ENCODE measurements at regions not wholly inside any gene's neighbourhood (a gene's known extent, or its start where the extent isn't known, plus 50 kb on each side); places are given as distances from the start of the nearest gene placed in this dataset.

GRCh38 chr2:168373468-168373867 lies 82.6 kb upstream of the CERS6 start (continued):
- TF ChIP-seq HIC1 (tag by site-specific recombination; IDR thresholded peaks at IDR 0.05) (no peak), ZNF426 (tag by site-specific recombination; IDR thresholded peaks at IDR 0.05) (no peak)

- H3K27ac ChIP-seq (ENCODE audit: extremely low read depth, low read depth, low read length) = no peak overlapping the region
- ChIA-PET CTCF (interaction anchor here (0.6 kb wide), 1 partner anchor 18 kb away, joined by 3 read pairs; no protein-coding TSS in a partner anchor), POLR2A (no interaction called here)
Observed at GRCh38 chr2:168375195-168375798, 80.8 kb upstream of the CERS6 start.

More at GRCh38 chr2:168375195-168375798, 80.8 kb upstream of the CERS6 start:
- no peaks in the 10 kb centered on the region for H3K4me1 ChIP-seq (ENCODE audit: control insufficient read depth, insufficient read depth, low read length)
- H3K9me3 ChIP-seq (ENCODE audit: control insufficient read depth, insufficient read depth, low read depth, low read length) = no peaks in the 10 kb centered on the region
- H3K4me3 ChIP-seq (ENCODE audit: low read depth, low read length) = no peak overlapping the region
- TF ChIP-seq PRDM10 (tag by site-specific recombination; IDR thresholded peaks at IDR 0.05) = no peak
- no peak for TF ChIP-seq SP7 (tag by site-specific recombination; IDR thresholded peaks at IDR 0.05)
- no peak for TF ChIP-seq GFI1B (tag by site-specific recombination; IDR thresholded peaks at IDR 0.05)
- no peak for TF ChIP-seq ZNF585B (tag by site-specific recombination; IDR thresholded peaks at IDR 0.05)
- no peak for TF ChIP-seq ZBTB17 (tag by site-specific recombination; IDR thresholded peaks at IDR 0.05)
- TF ChIP-seq ZNF239 (tag by site-specific recombination; IDR thresholded peaks at IDR 0.05) = no peak
- no peak for TF ChIP-seq ZFHX2 (tag by site-specific recombination; conservative IDR thresholded peaks at IDR 0.05)
- no peak for TF ChIP-seq OVOL3 (tag by site-specific recombination; IDR thresholded peaks at IDR 0.05)
- no peak for TF ChIP-seq PRDM2 (tag by site-specific recombination; IDR thresholded peaks at IDR 0.05; ENCODE audit: borderline replicate concordance)
- TF ChIP-seq ZNF404 (tag by site-specific recombination; IDR thresholded peaks at IDR 0.05) = no peak
- TF ChIP-seq MZF1 (tag by site-specific recombination; IDR thresholded peaks at IDR 0.05; ENCODE audit: borderline replicate concordance) = no peak
- TF ChIP-seq ZNF24 (tag by site-specific recombination; IDR thresholded peaks at IDR 0.05) = no peak
- TF ChIP-seq TSHZ1 (tag by site-specific recombination; IDR thresholded peaks at IDR 0.05; ENCODE audit: borderline replicate concordance) = no peak
- no peak for TF ChIP-seq ZNF140 (tag by site-specific recombination; IDR thresholded peaks at IDR 0.05)
- no peak for TF ChIP-seq GLI2 (tag by site-specific recombination; IDR thresholded peaks at IDR 0.05; ENCODE audit: borderline replicate concordance, low read depth)
- H3K36me3 ChIP-seq (ENCODE audit: control insufficient read depth in 2 of 2, insufficient read depth in 1 of 2, low read length in 2 of 2) = no peaks in the 10 kb centered on the region

Data from HEK293 (cell line).